Liver (tissue), 7 donors: ENCODE measurements at regions not wholly inside any gene's neighbourhood (a gene's known extent, or its start where the extent isn't known, plus 50 kb on each side); places are given as distances from the start of the nearest gene placed in this dataset.

Experiments used
- DNase-seq: peaks from one replicate; pipeline ENCODE4 v3.0.0-alpha.2; 2017; ENCODE audit warnings: low spot score
- H3K27ac ChIP-seq, 2 donors: one replicate each; pipeline ENCODE4 v1.7.0; 2013; ENCODE audit warnings: inconsistent platforms in 2 of 2, low read length in 2 of 2, control low read depth in 1 of 2, low read depth in 1 of 2, mild to moderate bottlenecking in 1 of 2
- H3K27me3 ChIP-seq, 4 donors: one replicate each; pipeline versions ENCODE4 v1.6.1 to v1.7.0; 2013; ENCODE audit warnings: low read length in 3 of 4, inconsistent platforms in 1 of 4, mild to moderate bottlenecking in 1 of 4, moderate library complexity in 1 of 4; ENCODE audit not compliant: control insufficient read depth in 4 of 4, insufficient read depth in 4 of 4
- H3K36me3 ChIP-seq, 4 donors: one replicate each; pipeline versions ENCODE4 v1.6.1 to v1.7.0; 2013; ENCODE audit warnings: low read length in 3 of 4, mild to moderate bottlenecking in 3 of 4, low read depth in 1 of 4, moderate library complexity in 1 of 4; ENCODE audit not compliant: control insufficient read depth in 4 of 4, insufficient read depth in 3 of 4
- H3K4me1 ChIP-seq, 4 donors: one replicate each; pipeline versions ENCODE4 v1.6.1 to v1.7.0; 2013; ENCODE audit warnings: low read length in 3 of 4, mild to moderate bottlenecking in 3 of 4, moderate library complexity in 1 of 4; ENCODE audit not compliant: control insufficient read depth in 4 of 4, insufficient read depth in 4 of 4
- H3K4me3 ChIP-seq, 3 donors: one replicate each; pipeline versions ENCODE4 v1.6.1 to v1.7.0; 2013; ENCODE audit warnings: low read length in 3 of 3, control low read depth in 1 of 3, low read depth in 1 of 3, mild to moderate bottlenecking in 1 of 3
- H3K9ac ChIP-seq, 2 donors: one replicate each; pipeline ENCODE4 v1.7.0; 2013; ENCODE audit warnings: low read length in 2 of 2, mild to moderate bottlenecking in 2 of 2, moderate library complexity in 2 of 2, control low read depth in 1 of 2, low read depth in 1 of 2
- H3K9me3 ChIP-seq, 4 donors: one replicate each; pipeline versions ENCODE4 v1.6.1 to v1.7.0; 2013; ENCODE audit warnings: low read length in 3 of 4; ENCODE audit not compliant: control insufficient read depth in 4 of 4
- ATF3 ChIP-seq: IDR thresholded peaks from 2 replicates; pipeline ENCODE4 v1.6.1; 2016; ENCODE audit warnings: antibody characterized with exemption
- CTCF ChIP-seq: fragments of 150-350 bp; IDR thresholded peaks from 2 replicates; pipeline ENCODE4 v1.5.1; 2017; ENCODE audit warnings: improper control_type of control experiment, low read depth, low read length; ENCODE audit not compliant: missing input control
- EGR1 ChIP-seq, 2 donors: IDR thresholded peaks; 2 replicates each; pipeline ENCODE4 v1.6.1; 2016 to 2018; ENCODE audit warnings: antibody characterized with exemption in 2 of 2, low read depth in 2 of 2
- FOXA1 ChIP-seq: IDR thresholded peaks from 2 replicates; pipeline ENCODE4 v1.6.1; 2016; ENCODE audit warnings: antibody characterized with exemption
- FOXA2 ChIP-seq: IDR thresholded peaks from 2 replicates; pipeline ENCODE4 v1.6.1; 2016; ENCODE audit warnings: antibody characterized with exemption
- GABPA ChIP-seq, 2 donors: IDR thresholded peaks in 1 of 2; conservative IDR thresholded peaks in 1 of 2; 2 replicates each; pipeline ENCODE4 v1.6.1; 2016; ENCODE audit warnings: antibody characterized with exemption in 2 of 2, mild to moderate bottlenecking in 1 of 2, moderate library complexity in 1 of 2
- HNF4A ChIP-seq, 2 donors: conservative IDR thresholded peaks; 2 replicates each; pipeline ENCODE4 v1.6.1; 2016; ENCODE audit warnings: antibody characterized with exemption in 2 of 2, mild to moderate bottlenecking in 2 of 2
- MAX ChIP-seq: IDR thresholded peaks from 2 replicates; pipeline ENCODE4 v1.6.1; 2016; ENCODE audit warnings: antibody characterized with exemption
- NR2F2 ChIP-seq: IDR thresholded peaks from 2 replicates; pipeline ENCODE4 v1.6.1; 2016; ENCODE audit warnings: antibody characterized with exemption
- RAD21 ChIP-seq, 2 donors: IDR thresholded peaks; 2 replicates each; pipeline ENCODE4 v1.6.1; 2016; ENCODE audit warnings: antibody characterized with exemption in 2 of 2, mild to moderate bottlenecking in 2 of 2
- REST ChIP-seq: IDR thresholded peaks from 2 replicates; pipeline ENCODE4 v1.6.1; 2016; ENCODE audit warnings: antibody characterized with exemption, mild to moderate bottlenecking
- RXRA ChIP-seq, 2 donors: IDR thresholded peaks; 2 replicates each; pipeline ENCODE4 v1.6.1; 2017 to 2018; ENCODE audit warnings: antibody characterized with exemption in 2 of 2, mild to moderate bottlenecking in 1 of 2
- SP1 ChIP-seq: IDR thresholded peaks from 2 replicates; pipeline ENCODE4 v1.6.1; 2018; ENCODE audit warnings: antibody characterized with exemption, mild to moderate bottlenecking
- TAF1 ChIP-seq: conservative IDR thresholded peaks from 2 replicates; pipeline ENCODE4 v1.6.1; 2016; ENCODE audit warnings: antibody characterized with exemption, mild to moderate bottlenecking
- YY1 ChIP-seq: IDR thresholded peaks from 2 replicates; pipeline ENCODE4 v1.6.1; 2016; ENCODE audit warnings: antibody characterized with exemption, mild to moderate bottlenecking
- ZBTB33 ChIP-seq: IDR thresholded peaks from 2 replicates; pipeline ENCODE4 v1.6.1; 2016; ENCODE audit warnings: antibody characterized with exemption
- donor health status: healthy.
- donor health status: healthy.
- donor health status: healthy.
- donor health status: healthy.

- TF ChIP-seq REST = no peak
- no peak for TF ChIP-seq FOXA2
- no peak for TF ChIP-seq NR2F2
- no peak for TF ChIP-seq ATF3
- no peak for TF ChIP-seq YY1
- no peak for TF ChIP-seq RAD21 (IDR thresholded peaks at IDR 0.05)
- TF ChIP-seq HNF4A (conservative IDR thresholded peaks at IDR 0.05) = no peak
- TF ChIP-seq TAF1 = no peak
- no peak for TF ChIP-seq CTCF
Observed at GRCh38 chr6:16979677-16980370, 122.0 kb upstream of the STMND1 start (continued).

- peaks cover 0 to 22% (median 11%) of the 10 kb centered on the region in 4 donors for H3K4me1 ChIP-seq
- DNase-seq = no peak
- H3K36me3 ChIP-seq = no peaks in the 10 kb centered on the region
- H3K27me3 ChIP-seq = no peaks in the 10 kb centered on the region
- H3K9me3 ChIP-seq = no peaks in the 10 kb centered on the region
- TF ChIP-seq FOXA1 = no peak
- no peak for TF ChIP-seq ATF3
- no peak for TF ChIP-seq TAF1
- TF ChIP-seq NR2F2 = no peak
- no peak for TF ChIP-seq REST
- no peak for TF ChIP-seq HNF4A (conservative IDR thresholded peaks at IDR 0.05)
- no peak for TF ChIP-seq GABPA (IDR thresholded peaks at IDR 0.05 in 1 of 2, conservative IDR thresholded peaks at IDR 0.05 in 1 of 2)
- no peak for TF ChIP-seq SP1
- TF ChIP-seq ZBTB33 = no peak
- no peak for TF ChIP-seq CTCF
- no peak for TF ChIP-seq EGR1 (IDR thresholded peaks at IDR 0.05; ENCODE audit: low read depth in 2 of 2)
- TF ChIP-seq MAX = no peak
- TF ChIP-seq RXRA (IDR thresholded peaks at IDR 0.05) = no peak
- H3K9ac ChIP-seq = no peak overlapping the region
- no peak overlapping the region for H3K4me3 ChIP-seq
- H3K27ac ChIP-seq = no peak overlapping the region
Observed at GRCh38 chr6:16978686-16979085, 123.2 kb upstream of the STMND1 start.
